Fibroblast of gingiva (primary cell): ENCODE measurements at regions not wholly inside any gene's neighbourhood (a gene's known extent, or its start where the extent isn't known, plus 50 kb on each side); places are given as distances from the start of the nearest gene placed in this dataset.
A peak's percentile ranks its signal among the peaks of the same experiment; 100 is the strongest.
"Not testable (repeated sequence)": the region's sequence is repeated elsewhere in the genome, so short reads cannot be mapped to it uniquely, and the experiment has no call there.

Experiments
- DNase-seq: peaks from one replicate; pipeline ENCODE4 v3.0.0-alpha.2; 2011; ENCODE audit warnings: low read depth

- not testable (repeated sequence) for DNase-seq
Observed at GRCh38 chr2:67623741-67624140, 226.6 kb downstream of the ETAA1 start.

- peak; percentile 71 for DNase-seq
Observed at GRCh38 chr2:67625178-67625577, 228.0 kb downstream of the ETAA1 start.

GRCh38 chr2:67625690-67626475 is 228.8 kb downstream of the ETAA1 start:
- peak; percentile 33 for DNase-seq

- peak; percentile 24 for DNase-seq
Observed at GRCh38 chr2:67626656-67627055, 229.5 kb downstream of the ETAA1 start.

GRCh38 chr2:67627456-67628207 is 230.5 kb downstream of the ETAA1 start:
- no peak for DNase-seq

GRCh38 chr2:67628892-67629291 is 231.8 kb downstream of the ETAA1 start:
- no peak for DNase-seq

- DNase-seq, result no peak
Observed at GRCh38 chr2:67631483-67631882, 234.3 kb downstream of the ETAA1 start.

GRCh38 chr2:67633212-67633856 is 236.2 kb downstream of the ETAA1 start:
- DNase-seq, result no peak

GRCh38 chr2:67638146-67638545 is 241.0 kb downstream of the ETAA1 start:
- no peak for DNase-seq

- DNase-seq, result no peak
Observed at GRCh38 chr2:67641312-67642045, 244.3 kb downstream of the ETAA1 start.

- DNase-seq, result no peak
Observed at GRCh38 chr2:67642046-67642382, 244.9 kb downstream of the ETAA1 start.

- no peak for DNase-seq
Observed at GRCh38 chr2:67642961-67643360, 245.8 kb downstream of the ETAA1 start.

GRCh38 chr2:67645280-67646138 is 248.4 kb downstream of the ETAA1 start:
- DNase-seq, result no peak

GRCh38 chr2:67646714-67647333 is 249.7 kb downstream of the ETAA1 start:
- DNase-seq, result no peak

GRCh38 chr2:67649331-67650261 is 252.5 kb downstream of the ETAA1 start:
- peak; percentile 96 for DNase-seq

GRCh38 chr2:67650291-67651133 is 253.4 kb downstream of the ETAA1 start:
- DNase-seq, result peak; percentile 91

GRCh38 chr2:67651565-67651964 is 254.4 kb downstream of the ETAA1 start:
- DNase-seq, result no peak

GRCh38 chr2:67652679-67653078 is 255.5 kb downstream of the ETAA1 start:
- no peak for DNase-seq

- DNase-seq, result no peak
Observed at GRCh38 chr2:67656875-67657274, 259.7 kb downstream of the ETAA1 start.
